Erythroblast (primary cell): ENCODE measurements at regions not wholly inside any gene's neighbourhood (a gene's known extent, or its start where the extent isn't known, plus 50 kb on each side); places are given as distances from the start of the nearest gene placed in this dataset.

Source experiments
- GATA1 ChIP-seq: IDR thresholded peaks from 2 replicates; pipeline ENCODE4 v1.6.1; 2011; ENCODE audit warnings: low read depth, mild to moderate bottlenecking, control low read depth, low read length, moderate library complexity
- POLR2A ChIP-seq: IDR thresholded peaks from 2 replicates; pipeline ENCODE4 v1.6.1; 2011; ENCODE audit warnings: mild to moderate bottlenecking, low read length

- no peak for TF ChIP-seq POLR2A
- no peak for TF ChIP-seq GATA1
These were observed 174.8 kb upstream of the FOXF1 start for GRCh38 chr16:86335266-86336172.
